ENCODE measurements at regions not wholly inside any gene's neighbourhood (a gene's known extent, or its start where the extent isn't known, plus 50 kb on each side); places are given as distances from the start of the nearest gene placed in this dataset.

- TF ChIP-seq CTCF (IDR thresholded peaks at IDR 0.05) (no peak), ZFX (IDR thresholded peaks at IDR 0.05; ENCODE audit: borderline replicate concordance) (no peak)
Measured at GRCh38 chr9:22216730-22217172, 207.6 kb upstream of the CDKN2B start.

Measured in 22Rv1 (cell line).